Stimulated activated CD8-positive, alpha-beta memory T cell treated with anti-CD3 and anti-CD28 coated beads, Interleukin-7, amount 100 ng/mL, for 1 hour (primary cell): ENCODE measurements at regions not wholly inside any gene's neighbourhood (a gene's known extent, or its start where the extent isn't known, plus 50 kb on each side); places are given as distances from the start of the nearest gene placed in this dataset.

Source experiments
- DNase-seq, 2 donors: peaks; one replicate each; pipeline ENCODE4 v3.0.0-alpha.2; 2020; ENCODE audit warnings: low read depth in 2 of 2

- DNase-seq = no peak
Measured at GRCh38 chr9:119083673-119084072, 285.6 kb downstream of the BRINP1 start.

- no peak for DNase-seq
Measured at GRCh38 chr9:119086590-119086989, 282.6 kb downstream of the BRINP1 start.

- no peak for DNase-seq
Measured at GRCh38 chr9:119088002-119088547, 281.2 kb downstream of the BRINP1 start.

GRCh38 chr9:119091074-119091473 is 278.2 kb downstream of the BRINP1 start:
- DNase-seq = no peak

GRCh38 chr9:119092125-119092524 is 277.1 kb downstream of the BRINP1 start:
- no peak for DNase-seq

GRCh38 chr9:119094086-119094485 is 275.1 kb downstream of the BRINP1 start:
- DNase-seq = no peak

- no peak for DNase-seq
Measured at GRCh38 chr9:119095072-119095471, 274.2 kb downstream of the BRINP1 start.

GRCh38 chr9:119101048-119101447 is 268.2 kb downstream of the BRINP1 start:
- no peak for DNase-seq

- no peak for DNase-seq
Measured at GRCh38 chr9:119114681-119115080, 254.6 kb downstream of the BRINP1 start.
